ENCODE measurements at regions not wholly inside any gene's neighbourhood (a gene's known extent, or its start where the extent isn't known, plus 50 kb on each side); places are given as distances from the start of the nearest gene placed in this dataset.

- H4K8ac ChIP-seq (replicated peaks; ENCODE audit: insufficient read length, low read depth, low read length): no peak overlapping the region
- H3K9ac ChIP-seq (ENCODE audit: extremely low read depth, insufficient read length, low read length): no peak overlapping the region
- H4K5ac ChIP-seq (ENCODE audit: insufficient read length, low read depth, low read length): no peak overlapping the region
- H3K79me1 ChIP-seq (ENCODE audit: insufficient read depth, low read depth, low read length, poor library complexity, severe bottlenecking): no peaks in the 10 kb centered on the region
- 0 out of 2 replicates have a peak, but pooled peaks cover 3% of the 10 kb centered on the region for H3K4me1 ChIP-seq (ENCODE audit: insufficient read depth, low read length)
- H3K27me3 Mint-ChIP-seq (ENCODE audit: low read depth): no peaks in the 10 kb centered on the region
- H3K9me3 ChIP-seq (ENCODE audit: control insufficient read depth, low read depth, low read length): no peaks in the 10 kb centered on the region
- no peaks in the 10 kb centered on the region for H3K23me2 ChIP-seq (ENCODE audit: insufficient read length, low read depth, low read length, poor library complexity, severe bottlenecking)
- H4K91ac ChIP-seq (ENCODE audit: insufficient read length, low read depth, low read length): no peak overlapping the region
- no peak overlapping the region for H2BK5ac ChIP-seq (ENCODE audit: insufficient read length, low read length)
- peaks cover 12 to 14% of the 10 kb centered on the region in 2 experiments for H3K4me1 Mint-ChIP-seq
- no peak overlapping the region for H2BK20ac ChIP-seq (ENCODE audit: low read depth, low read length, poor library complexity, severe bottlenecking)
- H4K20me1 ChIP-seq (ENCODE audit: control insufficient read depth, insufficient read depth, insufficient read length): no peaks in the 10 kb centered on the region
- no peaks in the 10 kb centered on the region for H3K79me2 ChIP-seq (ENCODE audit: insufficient read depth, low read length)
- no peak overlapping the region for H2BK12ac ChIP-seq (ENCODE audit: insufficient read length, low read depth, low read length)
- H3K18ac ChIP-seq (ENCODE audit: insufficient read length, low read depth, low read length): no peak overlapping the region
- TF ChIP-seq CTCF (conservative IDR thresholded peaks at IDR 0.05): no peak
- no peak overlapping the region for H3K14ac ChIP-seq (ENCODE audit: insufficient read depth, low read length)
- H2BK15ac ChIP-seq (ENCODE audit: low read depth, low read length): no peak overlapping the region
- H2AFZ ChIP-seq (ENCODE audit: low read length): no peak overlapping the region
- no peak overlapping the region for H2AK5ac ChIP-seq (ENCODE audit: insufficient read length, low read length)
- H3K4me2 ChIP-seq (ENCODE audit: insufficient read depth, insufficient read length, low read length): no peak overlapping the region
- H3T11ph ChIP-seq (ENCODE audit: low read length): no peak overlapping the region
- H3K27me3 ChIP-seq (ENCODE audit: insufficient read depth, low read length): no peaks in the 10 kb centered on the region; the same call in 1 of the 2 replicates
- no peak overlapping the region for H3K27ac ChIP-seq (ENCODE audit: insufficient read length, low read depth, low read length)
- no peak overlapping the region for H2BK120ac ChIP-seq (ENCODE audit: low read depth, low read length, poor library complexity, severe bottlenecking)
- H3K27ac Mint-ChIP-seq: peak overlapping the region in 1 of 3 experiments; percentile 24; a peak in 1 of 7 replicates
- DNase-seq: no peak
- no peak overlapping the region for H3K23ac ChIP-seq (ENCODE audit: insufficient read length, low read depth, low read length)
- no peak overlapping the region for H3K4me3 Mint-ChIP-seq
- H3K36me3 Mint-ChIP-seq (ENCODE audit: insufficient read depth in 1 of 3, low read depth in 3 of 3): no peaks in the 10 kb centered on the region
- no peak overlapping the region for H3K4ac ChIP-seq (ENCODE audit: low read depth, low read length)
- no peak overlapping the region for H3K56ac ChIP-seq (ENCODE audit: insufficient read length, low read depth, low read length)
- whole genome bisulfite sequencing (ENCODE audit: extremely low coverage, insufficient read length, low lambda C conversion rate): no CpG with 5 or more reads among the region's 1 CpG
- H3K9me3 Mint-ChIP-seq: no peaks in the 10 kb centered on the region
These were observed 215.4 kb upstream of the OSR1 start for GRCh38 chr2:19573784-19574183.

Data from H9 (cell line).